ENCODE measurements at regions not wholly inside any gene's neighbourhood (a gene's known extent, or its start where the extent isn't known, plus 50 kb on each side); places are given as distances from the start of the nearest gene placed in this dataset.

- DNase-seq: no peak
Measured at GRCh38 chr20:4095639-4096038, 53.0 kb upstream of the SMOX start.

- no peak for DNase-seq
Measured at GRCh38 chr20:4091490-4092479, 56.8 kb upstream of the SMOX start.

- DNase-seq: no peak
Measured at GRCh38 chr20:4090756-4091489, 57.7 kb upstream of the SMOX start.

- DNase-seq: peak; percentile 88
Measured at GRCh38 chr20:4089756-4090487, 58.7 kb upstream of the SMOX start.

- DNase-seq: no peak
Measured at GRCh38 chr20:4088766-4089165, 59.9 kb upstream of the SMOX start.

GRCh38 chr20:4087923-4088322 is 60.7 kb upstream of the SMOX start:
- no peak for DNase-seq

DNA sequence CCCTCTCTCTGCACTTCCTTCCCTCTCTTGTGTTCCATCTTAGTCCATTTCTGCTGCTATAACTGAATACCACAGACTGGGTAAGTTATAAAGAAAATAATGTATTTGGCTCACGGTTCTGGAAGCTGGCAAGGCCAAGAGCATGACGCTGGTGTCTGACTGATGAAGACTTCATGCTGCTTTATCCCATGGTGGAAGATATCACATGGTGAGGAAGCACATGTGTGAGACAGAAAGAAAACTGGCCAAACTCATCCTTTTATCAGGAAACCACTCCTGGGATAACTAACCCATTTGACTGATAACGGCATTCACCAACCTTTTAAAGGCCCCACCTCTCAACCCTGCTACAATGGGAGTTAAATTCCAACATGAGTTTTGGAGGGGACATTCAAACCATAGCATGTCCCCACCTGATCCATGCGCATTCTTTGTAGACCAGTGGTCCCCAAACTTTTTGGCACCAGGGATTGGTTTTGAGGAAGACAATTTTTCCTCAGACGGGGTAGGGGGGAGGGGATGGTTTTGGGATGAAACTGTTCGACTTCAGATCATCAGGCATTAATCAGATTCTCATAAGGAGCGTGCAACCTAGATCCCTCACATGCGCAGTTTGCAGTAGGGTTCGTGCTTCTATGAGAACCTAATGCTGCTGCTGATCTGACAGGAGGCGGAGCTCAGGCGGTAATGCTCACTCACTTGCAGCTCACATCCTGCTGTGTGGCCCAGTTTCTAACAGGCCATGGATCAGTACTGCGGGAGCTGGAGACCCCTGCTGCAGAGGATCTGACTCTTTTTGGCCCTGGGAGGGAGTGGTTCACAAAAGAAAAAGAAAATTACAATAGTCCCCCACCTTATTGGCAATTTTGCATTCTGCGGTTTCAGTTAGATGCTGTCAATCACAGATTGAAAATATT is 61.6 kb upstream of the SMOX start:
- no peak for DNase-seq

DNA sequence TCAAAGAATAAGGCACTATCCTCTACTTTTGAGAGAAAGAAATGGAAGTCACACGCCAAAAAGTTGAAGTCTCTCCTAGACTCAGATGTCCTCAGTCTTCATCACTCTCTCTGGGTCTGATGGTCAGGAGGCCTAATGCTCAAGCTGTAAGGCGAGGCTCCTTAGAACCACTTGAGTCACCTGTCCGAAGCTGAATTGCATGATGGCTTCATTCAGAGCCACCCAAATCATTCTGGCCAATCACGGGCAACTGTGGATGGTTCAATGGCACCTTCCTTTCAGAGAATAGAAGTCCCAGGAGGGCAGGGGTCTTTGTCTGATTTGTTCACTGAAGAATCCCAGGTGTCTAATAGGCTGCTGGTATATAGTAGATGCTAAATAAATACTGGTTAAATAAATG is 63.9 kb upstream of the SMOX start:
- no peak for DNase-seq

DNA sequence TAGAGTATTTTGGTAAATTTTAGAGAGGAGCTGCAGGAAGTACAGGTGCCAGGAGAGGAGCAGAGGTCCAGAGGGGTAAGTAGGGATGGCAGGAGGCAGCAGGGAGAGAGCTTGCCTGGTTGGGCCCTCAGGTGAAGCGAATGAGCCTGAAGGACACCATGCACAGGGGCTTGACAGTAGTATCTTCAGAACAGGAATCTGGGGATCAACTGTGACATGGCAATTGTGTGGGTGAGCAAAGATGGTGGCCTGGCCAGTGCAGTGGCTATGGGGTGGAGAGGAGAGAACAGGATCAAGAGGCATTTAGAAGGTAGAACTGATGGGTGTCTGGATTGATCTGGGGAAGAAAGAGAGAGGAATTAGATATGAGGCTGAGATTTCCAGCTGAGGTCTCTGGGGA is 64.5 kb upstream of the SMOX start:
- no peak for DNase-seq

DNA sequence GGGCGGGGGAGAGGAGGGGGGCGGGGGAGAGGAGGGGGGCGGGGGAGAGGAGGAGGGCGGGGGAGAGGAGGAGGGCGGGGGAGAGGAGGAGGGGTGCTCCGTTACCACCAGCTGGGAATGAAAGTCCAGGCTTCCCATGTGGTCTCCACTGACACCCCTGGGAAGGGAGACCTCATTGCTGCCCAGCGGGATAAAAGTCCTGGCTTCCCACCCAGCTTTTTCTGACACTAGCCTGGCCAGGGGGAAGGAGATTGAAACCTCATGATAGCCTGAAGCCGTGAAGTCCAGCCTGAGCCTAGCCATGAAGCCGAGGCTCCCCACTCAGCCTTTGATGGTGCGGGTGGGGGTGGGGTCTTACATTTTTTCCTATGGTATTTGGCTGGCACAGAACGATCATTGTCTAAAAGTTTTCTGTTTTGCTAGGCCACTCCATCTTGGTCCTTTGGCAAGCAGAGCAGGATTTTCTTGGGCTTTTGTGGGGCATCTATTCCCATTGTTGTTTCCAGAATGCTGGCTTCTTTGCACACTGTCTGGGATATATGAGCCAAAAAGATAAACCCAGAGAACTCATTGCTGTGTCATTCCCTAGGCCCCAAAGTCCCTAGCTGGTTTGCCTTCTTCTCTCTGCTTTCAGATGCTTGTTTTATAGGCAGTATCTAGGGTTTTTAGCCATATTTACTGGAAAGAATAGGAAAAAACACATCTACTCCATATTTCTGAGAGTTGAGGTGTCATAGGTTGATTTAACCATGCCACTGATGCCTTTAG is 65.3 kb upstream of the SMOX start:
- no peak for DNase-seq

GRCh38 chr20:4082406-4083097 is 66.1 kb upstream of the SMOX start:
- DNase-seq: peak; percentile 97

- no peak for DNase-seq
Measured at GRCh38 chr20:4081421-4081820, 66.1 kb upstream of the RNF24 start.

- DNase-seq: no peak
Measured at GRCh38 chr20:4076671-4077070, 61.3 kb upstream of the RNF24 start.

- no peak for DNase-seq
Measured at GRCh38 chr20:4076033-4076432, 60.7 kb upstream of the RNF24 start.

DNA sequence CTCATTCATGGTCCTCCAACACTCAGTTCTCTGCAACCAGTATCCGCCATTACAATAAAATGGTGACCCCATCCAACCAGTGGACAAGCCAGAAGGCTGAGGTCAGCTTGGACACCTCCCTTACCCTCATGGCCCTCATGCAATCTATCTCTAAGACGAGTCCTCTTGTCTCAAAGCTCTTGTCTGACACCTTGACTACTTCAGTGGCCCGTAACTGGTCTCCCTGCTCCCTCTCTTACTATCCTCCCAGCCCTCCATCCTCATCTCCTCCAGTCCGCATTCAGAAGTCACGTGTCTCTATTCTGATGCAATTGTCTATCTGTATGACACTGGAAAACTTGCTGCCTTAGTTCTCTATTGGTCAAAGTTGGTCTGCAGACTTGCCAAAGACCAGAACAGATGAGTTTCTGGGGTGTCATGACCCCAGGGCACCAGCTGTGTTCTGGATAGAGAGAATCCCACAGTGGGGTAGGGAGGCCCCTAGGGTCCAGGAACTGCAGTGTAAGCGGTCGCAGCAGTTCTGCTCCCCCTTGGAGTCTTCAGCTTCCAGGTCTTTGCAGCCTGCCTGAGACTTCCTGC is 59.6 kb upstream of the RNF24 start:
- DNase-seq: peak; percentile 26

DNA sequence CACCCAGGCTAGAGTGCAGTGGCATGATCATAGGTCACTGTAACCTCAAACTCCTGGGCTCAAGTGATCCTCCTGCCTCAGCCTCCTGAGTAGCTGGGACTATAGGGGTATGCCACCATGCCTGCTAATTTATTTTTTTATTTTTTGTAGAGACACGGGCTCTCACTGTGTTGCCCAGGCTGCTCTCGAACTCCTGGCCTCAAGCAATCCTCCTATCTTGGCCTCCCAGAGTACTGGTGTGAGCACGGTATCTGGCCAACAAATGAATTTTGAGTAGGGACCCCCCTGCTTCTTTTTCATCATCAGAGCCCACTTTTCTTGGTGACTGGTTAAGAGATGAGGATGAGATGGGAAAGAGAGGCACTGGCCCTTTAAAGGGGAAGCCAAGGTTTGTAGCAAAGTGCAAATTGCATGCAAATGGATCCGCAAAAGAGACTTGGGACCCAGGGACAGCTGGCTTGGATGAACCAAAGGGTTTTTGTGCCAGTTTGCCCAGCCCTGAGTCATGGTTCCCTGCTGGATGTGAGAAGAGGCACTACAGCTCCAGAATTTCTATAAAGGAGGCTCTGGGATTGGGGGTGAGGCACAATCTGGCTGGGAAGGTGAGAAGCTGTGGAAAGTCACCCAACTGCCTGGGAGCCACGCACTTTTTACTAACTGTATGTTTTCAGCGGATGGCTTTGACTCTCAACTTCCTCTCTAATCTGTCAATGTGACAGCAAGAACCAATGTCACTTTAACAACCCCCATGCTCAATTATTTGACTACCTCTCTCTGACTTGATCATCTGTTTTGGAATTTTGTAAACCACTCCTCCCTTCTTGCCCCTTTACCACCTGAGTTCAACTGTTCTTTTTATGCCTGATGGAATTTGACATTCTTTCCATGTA is 58.7 kb upstream of the RNF24 start:
- DNase-seq: no peak

DNA sequence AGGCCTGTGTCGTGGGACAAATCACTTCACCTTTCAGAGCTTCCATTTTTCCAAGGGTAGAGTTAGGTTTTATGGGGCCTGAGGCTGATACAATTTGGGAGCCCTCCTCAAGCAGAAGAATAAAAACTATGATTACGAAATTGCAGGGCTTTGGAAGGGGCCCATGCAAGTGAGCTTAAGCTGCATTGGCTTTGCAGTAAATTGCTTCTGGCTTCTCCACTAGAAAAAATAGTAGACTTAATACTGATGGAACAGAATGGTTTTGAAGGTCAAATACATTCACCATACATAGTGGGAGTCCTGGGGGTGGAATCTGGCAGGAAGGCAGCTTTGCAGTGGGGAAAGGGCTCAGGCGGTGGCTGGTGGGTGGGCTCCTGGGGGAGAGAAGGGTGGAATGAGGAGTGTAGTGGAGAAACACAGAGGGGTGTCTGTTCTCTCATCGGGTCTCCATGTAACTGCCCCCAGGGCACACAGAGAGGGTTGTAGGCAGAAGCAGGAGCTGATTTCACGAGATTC is 55.9 kb upstream of the RNF24 start:
- DNase-seq: no peak

DNA sequence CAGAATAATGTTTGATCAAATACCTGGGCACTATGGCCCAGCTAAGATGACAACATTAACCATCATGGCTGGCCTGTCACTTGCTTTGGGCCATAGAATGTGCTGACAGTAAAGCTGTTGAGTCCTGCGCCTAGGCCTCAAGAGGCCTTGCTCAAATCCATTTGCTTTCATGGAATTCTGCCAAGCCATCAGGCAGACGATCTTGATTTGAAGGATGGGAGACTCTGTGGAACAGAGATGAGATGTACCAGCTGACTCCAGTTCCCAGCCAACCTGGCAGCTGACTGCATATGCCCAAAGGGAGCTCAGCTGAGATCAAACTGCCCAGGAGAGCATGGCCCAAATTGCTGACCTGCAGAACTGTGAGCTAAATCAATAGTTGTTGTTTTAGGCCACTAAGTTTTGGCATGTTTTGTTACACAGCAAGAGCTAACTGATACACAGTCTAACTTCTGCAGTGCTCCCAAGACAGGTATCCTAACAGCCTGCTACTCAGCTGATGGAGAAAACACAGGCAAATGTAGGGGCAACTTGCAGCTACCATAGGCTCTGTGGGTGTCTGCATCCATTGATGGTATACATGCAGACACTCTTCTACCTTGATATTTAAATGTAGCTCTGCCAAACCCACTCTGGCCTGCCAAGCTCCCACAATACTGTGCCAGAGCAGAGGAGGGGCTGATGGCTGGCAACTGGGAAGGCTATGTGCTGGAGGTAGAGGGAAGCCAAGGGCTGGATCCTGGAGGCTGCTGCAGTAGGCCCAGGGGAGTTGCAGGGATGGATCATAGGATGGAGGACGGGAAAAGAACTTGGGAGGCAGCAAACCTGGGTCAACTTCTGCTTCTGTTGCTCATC is 55.2 kb upstream of the RNF24 start:
- no peak for DNase-seq

Data from SIG-M5 (cell line).